B cell (primary cell): ENCODE measurements at regions not wholly inside any gene's neighbourhood (a gene's known extent, or its start where the extent isn't known, plus 50 kb on each side); places are given as distances from the start of the nearest gene placed in this dataset.

Experiments
- ATAC-seq: fragments of 200-7000 bp; cut with Tn5 transposase; one replicate; pipeline ENCODE4 v1.10.0; 2021; ENCODE audit warnings: low read depth, mild to moderate bottlenecking, moderate number of reproducible peaks, moderate library complexity
- CTCF ChIA-PET: fragments of 350-600 bp; sonication (Branson Sonifier 250); formaldehyde crosslinking; loops from one replicate; lab custom pipeline; 2021; ENCODE audit warnings: antibody characterized with exemption, inconsistent platforms; lab: Charles Lee
- POLR2A ChIA-PET: fragments of 350-600 bp; sonication (Branson Sonifier 250); formaldehyde crosslinking; loops from one replicate; lab custom pipeline; 2021; ENCODE audit warnings: antibody characterized with exemption; lab: Charles Lee
- DNase-seq: peaks from one replicate; pipeline ENCODE4 v3.0.0; 2013
- H2AFZ ChIP-seq: 2 replicates; pipeline ENCODE4 v1.6.1; 2012; ENCODE audit warnings: mild to moderate bottlenecking, low read depth, low read length; ENCODE audit not compliant: insufficient read depth, poor library complexity, severe bottlenecking
- H3K27ac ChIP-seq, 2 donors: 1 replicate in 1 of 2; 2 replicates in 1 of 2; pipeline ENCODE4 v1.5.1; 2012 to 2013; ENCODE audit warnings: low read length in 2 of 2, mild to moderate bottlenecking in 2 of 2, moderate library complexity in 1 of 2
- H3K27me3 ChIP-seq, 4 experiments: fragments of 200-600 bp in 1 of 4; sonication (generic) in 1 of 4; replicated peaks in 1 of 4; 1 replicate in 2 of 4; 2 replicates in 2 of 4; pipeline versions ENCODE4 v1.6.1 to v1.7.0; 2013 to 2016; ENCODE audit warnings: low read length in 3 of 4, mild to moderate bottlenecking in 2 of 4, mixed read lengths in 1 of 4, moderate library complexity in 1 of 4; ENCODE audit not compliant: insufficient read depth in 4 of 4, control insufficient read depth in 3 of 4; ENCODE audit errors: control extremely low read depth in 1 of 4
- H3K36me3 ChIP-seq, 2 experiments: replicated peaks in 1 of 2; 1 replicate in 1 of 2; 2 replicates in 1 of 2; pipeline versions ENCODE4 v1.6.1 to v1.7.1; 2013; ENCODE audit warnings: low read length in 1 of 2; ENCODE audit not compliant: insufficient read depth in 2 of 2, control insufficient read depth in 1 of 2; ENCODE audit errors: control extremely low read depth in 1 of 2, extremely low read depth in 1 of 2
- H3K4me1 ChIP-seq, 2 donors: fragments of 200-600 bp in 1 of 2; sonication (generic) in 1 of 2; 1 replicate in 1 of 2; 2 replicates in 1 of 2; pipeline versions ENCODE4 v1.5.1 to v1.6.1; 2013 to 2017; ENCODE audit warnings: low read length in 2 of 2; ENCODE audit not compliant: control insufficient read depth in 2 of 2, insufficient read depth in 2 of 2
- H3K4me2 ChIP-seq: replicated peaks from 2 replicates; pipeline ENCODE3; 2012; ENCODE audit warnings: mild to moderate bottlenecking, low read depth, low read length; ENCODE audit not compliant: poor library complexity, severe bottlenecking
- H3K4me3 ChIP-seq, 5 experiments: fragments of 200-600 bp in 1 of 5; sonication (generic) in 1 of 5; 1 replicate in 3 of 5; 2 replicates in 2 of 5; pipeline versions ENCODE4 v1.5.1 to v1.7.0; 2011 to 2016; ENCODE audit warnings: low read length in 4 of 5, mild to moderate bottlenecking in 4 of 5, low read depth in 2 of 5, control low read depth in 1 of 5, moderate library complexity in 1 of 5; ENCODE audit not compliant: insufficient read depth in 1 of 5; ENCODE audit errors: control extremely low read depth in 1 of 5, extremely low read depth in 1 of 5
- H3K79me2 ChIP-seq: fragments of 200-600 bp; sonication (generic); one replicate; pipeline ENCODE4 v1.6.0; 2016; ENCODE audit warnings: low read length; ENCODE audit not compliant: control insufficient read depth, insufficient read depth
- H3K9ac ChIP-seq: fragments of 200-600 bp; sonication (generic); 2 replicates; pipeline ENCODE4 v1.6.1; 2017; ENCODE audit warnings: mild to moderate bottlenecking, low read length, moderate library complexity
- H3K9me3 ChIP-seq, 3 donors: one replicate each; pipeline versions ENCODE4 v1.6.1 to v1.7.1; 2013; ENCODE audit warnings: low read length in 2 of 3; ENCODE audit not compliant: control insufficient read depth in 2 of 3, insufficient read depth in 1 of 3; ENCODE audit errors: control extremely low read depth in 1 of 3
- H4K20me1 ChIP-seq: 2 replicates; pipeline ENCODE4 v1.6.0; 2012; ENCODE audit warnings: mild to moderate bottlenecking, low read length; ENCODE audit not compliant: insufficient read depth, control insufficient read depth, poor library complexity, severe bottlenecking
- H3K27ac Mint-ChIP-seq: one replicate; pipeline ENCODE4 v1.8.0; 2021; ENCODE audit warnings: mixed read lengths
- H3K27me3 Mint-ChIP-seq: one replicate; pipeline ENCODE4 v1.8.0; 2021; ENCODE audit warnings: mixed read lengths
- H3K4me1 Mint-ChIP-seq: one replicate; pipeline ENCODE4 v1.8.0; 2021; ENCODE audit warnings: mixed read lengths
- H3K4me3 Mint-ChIP-seq: one replicate; pipeline ENCODE4 v1.8.0; 2021; ENCODE audit warnings: mixed read lengths
- H3K9me3 Mint-ChIP-seq: one replicate; pipeline ENCODE4 v1.8.0; 2022; ENCODE audit warnings: mixed read lengths; ENCODE audit not compliant: insufficient read depth
- CTCF ChIP-seq: fragments of 200-600 bp; IDR thresholded peaks from one replicate; pipeline ENCODE4 v1.8.0; 2022; ENCODE audit warnings: antibody characterized with exemption, mild to moderate bottlenecking
- EZH2 ChIP-seq: IDR thresholded peaks from 2 replicates; pipeline ENCODE4 v1.6.1; 2012; ENCODE audit warnings: borderline replicate concordance, low read depth, mild to moderate bottlenecking, moderate library complexity, low read length; ENCODE audit not compliant: insufficient read depth, poor library complexity, severe bottlenecking
- WGBS: methylation state at CpG from one replicate; pipeline ENCODE4 v1.1.5; 2013; ENCODE audit warnings: missing lambda C conversion rate; ENCODE audit not compliant: insufficient coverage; 5-methylcytosine and 5-hydroxymethylcytosine counted together
- intact Hi-C: fragments of 100-400 bp; cut with micrococcal nuclease; formaldehyde crosslinking; loops from one replicate; pipeline ENCODE4 v1.10.0; 2022

GRCh38 chr1:199728345-199728744 lies 299.2 kb upstream of the NR5A2 start:
- H3K27me3 Mint-ChIP-seq: peaks cover 16% of the 10 kb centered on the region
- H2AFZ ChIP-seq: no peak overlapping the region
- WGBS: no CpG with 5 or more reads among the region's 2 CpGs
- ChIA-PET CTCF (no interaction called here), POLR2A (no interaction called here)
- H3K4me3 Mint-ChIP-seq: no peak overlapping the region
- H3K27ac ChIP-seq: no peak overlapping the region
- H4K20me1 ChIP-seq: no peaks in the 10 kb centered on the region
- no peaks in the 10 kb centered on the region for H3K9me3 Mint-ChIP-seq
- no peak overlapping the region for H3K4me2 ChIP-seq
- H3K4me3 ChIP-seq: no peak overlapping the region
- H3K9ac ChIP-seq: no peak overlapping the region
- intact Hi-C loops: no loop called here
- TF ChIP-seq EZH2 (no peak), CTCF (no peak)
- DNase-seq: no peak
- H3K27ac Mint-ChIP-seq: no peak overlapping the region
- H3K4me1 Mint-ChIP-seq: no peaks in the 10 kb centered on the region
- ATAC-seq: no peak
- no peaks in the 10 kb centered on the region for H3K36me3 ChIP-seq
- no peaks in the 10 kb centered on the region for H3K4me1 ChIP-seq
- no peaks in the 10 kb centered on the region for H3K27me3 ChIP-seq
- peaks cover 0 to 1% (median 0%) of the 10 kb centered on the region in 3 donors for H3K9me3 ChIP-seq
- H3K79me2 ChIP-seq: no peaks in the 10 kb centered on the region

GRCh38 chr1:199733125-199733524 lies 294.4 kb upstream of the NR5A2 start:
- POLR2A ChIA-PET: no interaction called here
- H3K4me3 Mint-ChIP-seq: no peak overlapping the region
- H3K4me2 ChIP-seq: no peak overlapping the region
- intact Hi-C loops: no loop called here
- no CpG with 5 or more reads among the region's 2 CpGs for WGBS
- CTCF ChIA-PET: no interaction called here
- H3K9me3 Mint-ChIP-seq: no peaks in the 10 kb centered on the region
- H3K9ac ChIP-seq: no peak overlapping the region
- H2AFZ ChIP-seq: no peak overlapping the region
- ATAC-seq: no peak
- H3K4me3 ChIP-seq: no peak overlapping the region
- no peaks in the 10 kb centered on the region for H4K20me1 ChIP-seq
- peaks cover 0 to 1% (median 0%) of the 10 kb centered on the region in 3 donors for H3K9me3 ChIP-seq
- H3K4me1 Mint-ChIP-seq: no peaks in the 10 kb centered on the region
- peaks cover 6% of the 10 kb centered on the region for H3K27me3 Mint-ChIP-seq
- H3K27me3 ChIP-seq: no peaks in the 10 kb centered on the region
- TF ChIP-seq EZH2: no peak
- no peak overlapping the region for H3K27ac Mint-ChIP-seq
- no peak for DNase-seq
- H3K4me1 ChIP-seq: no peaks in the 10 kb centered on the region
- H3K27ac ChIP-seq: no peak overlapping the region
- no peaks in the 10 kb centered on the region for H3K36me3 ChIP-seq
- no peaks in the 10 kb centered on the region for H3K79me2 ChIP-seq
